NCI-H2196 (cell line): ENCODE measurements at regions not wholly inside any gene's neighbourhood (a gene's known extent, or its start where the extent isn't known, plus 50 kb on each side); places are given as distances from the start of the nearest gene placed in this dataset.
A peak's percentile ranks its signal among the peaks of the same experiment; 100 is the strongest.

ENCODE experiments used
- DNase-seq: peaks from one replicate; lab custom pipeline; 2025; ENCODE audit not compliant: unreplicated experiment; lab: John Stamatoyannopoulos, UW

DNA sequence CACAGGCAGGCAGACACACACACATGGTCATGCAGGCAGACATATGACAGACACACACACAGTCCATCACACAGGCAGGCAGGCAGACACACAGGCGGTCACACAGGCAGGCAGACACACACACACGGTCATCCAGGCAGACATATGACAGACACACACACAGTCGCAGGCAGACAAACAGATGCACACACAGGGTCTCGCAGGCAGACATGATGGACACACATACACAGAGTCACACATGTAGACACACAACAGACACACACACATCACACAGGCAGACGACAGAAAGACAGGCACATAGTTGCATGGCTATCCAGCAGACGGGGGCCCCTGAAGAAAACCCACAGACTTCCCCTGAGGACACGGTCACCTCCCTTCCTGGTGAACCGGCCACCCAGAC, 135.4 kb downstream of the NCOR2 start:
- DNase-seq: no peak

DNA sequence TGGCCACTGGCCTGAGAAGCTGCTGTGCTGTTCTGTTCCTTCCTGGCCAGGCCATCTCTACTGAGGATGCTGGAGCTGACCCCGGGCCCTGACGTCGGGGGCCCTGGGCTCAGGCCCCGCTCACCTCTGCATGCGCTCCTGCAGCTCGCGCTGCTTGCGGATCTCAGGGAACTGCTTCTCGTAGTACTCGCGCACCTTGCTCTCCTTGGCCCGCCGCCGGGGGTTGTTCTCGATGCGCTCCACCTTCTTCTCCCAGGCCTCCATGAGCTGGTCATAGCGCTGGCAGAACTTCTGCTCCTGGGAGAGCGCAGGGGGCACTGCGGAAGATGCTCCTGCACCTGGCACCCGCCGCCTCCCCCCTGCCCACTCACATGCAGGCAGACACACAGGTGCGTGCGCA, 135.6 kb downstream of the RFLNA start:
- no peak for DNase-seq

DNA sequence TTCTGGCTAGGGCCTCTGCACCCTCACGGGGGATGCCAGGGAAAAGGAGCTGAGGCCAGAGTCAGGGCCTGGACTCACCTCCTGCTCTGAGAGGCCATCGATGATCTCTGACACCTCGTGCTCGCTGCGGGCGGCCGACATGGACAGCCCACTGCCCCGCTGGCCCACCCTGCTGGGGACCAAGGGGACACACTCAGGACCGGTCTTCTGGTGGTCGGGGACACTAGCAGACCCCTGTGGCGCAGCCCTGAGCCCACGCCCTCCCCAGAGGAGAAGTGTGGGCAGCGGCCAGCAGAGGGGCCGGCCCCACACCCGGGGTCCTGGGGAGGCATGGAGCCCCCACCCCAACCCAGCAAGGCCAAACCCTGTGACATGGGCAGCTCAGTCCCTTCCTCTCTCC, 134.6 kb downstream of the RFLNA start:
- DNase-seq: no peak

DNA sequence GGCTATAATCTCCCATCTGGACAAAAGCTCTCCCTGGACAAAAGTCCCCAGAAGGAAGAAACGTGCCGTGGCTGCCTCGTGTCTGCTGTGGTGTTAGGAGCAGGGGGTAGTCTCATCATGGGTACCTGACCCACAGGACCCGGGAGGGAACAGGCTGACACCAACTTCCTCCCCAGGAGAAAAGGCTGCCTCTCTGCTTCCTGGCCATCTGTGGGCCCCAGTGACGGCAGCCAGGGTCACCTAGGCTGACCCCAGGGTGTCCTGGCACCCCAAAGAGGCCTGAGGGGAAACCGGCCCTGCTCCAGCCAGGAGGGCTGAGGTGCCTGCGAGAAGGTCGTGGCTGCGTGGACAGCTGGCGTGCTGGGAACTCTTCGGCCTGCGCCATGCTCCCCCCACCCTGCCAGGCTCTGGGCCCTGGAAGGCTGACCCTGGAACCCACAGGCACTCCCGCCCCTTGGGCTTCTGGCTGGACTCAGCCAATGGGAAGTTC, 133.9 kb downstream of the RFLNA start:
- DNase-seq: no peak

DNA sequence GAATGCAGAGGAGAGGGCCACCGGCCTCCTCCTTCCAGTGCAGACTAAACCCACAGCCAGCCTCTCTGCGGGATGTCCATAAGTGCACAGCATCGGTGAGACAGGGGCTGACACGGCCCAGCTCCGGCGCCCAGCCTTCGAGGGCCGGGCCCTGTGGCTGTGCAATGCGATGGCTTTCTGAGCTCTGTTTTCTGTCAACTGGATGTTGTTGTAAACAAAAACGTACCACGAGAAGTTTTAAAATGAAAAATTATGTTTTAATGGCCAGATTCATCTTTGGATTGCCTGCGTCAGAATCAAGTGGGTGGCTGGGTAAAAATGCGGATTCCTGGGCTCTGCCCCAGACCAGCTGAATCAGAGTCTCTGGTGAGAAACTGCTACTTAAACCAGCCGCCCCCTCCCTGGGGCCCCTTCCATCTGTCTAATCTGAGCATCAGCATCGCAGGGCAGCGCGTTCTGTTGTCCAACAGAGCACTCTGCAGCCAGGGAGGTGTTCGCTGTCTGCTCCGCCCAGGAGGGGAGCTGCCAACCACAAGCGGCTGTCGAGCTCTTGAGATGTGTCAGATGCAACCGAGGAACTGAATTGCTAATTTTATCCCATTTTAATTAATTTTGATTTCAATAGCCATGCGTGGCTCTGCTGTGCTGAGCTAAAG, 133.4 kb downstream of the RFLNA start:
- no peak for DNase-seq

DNA sequence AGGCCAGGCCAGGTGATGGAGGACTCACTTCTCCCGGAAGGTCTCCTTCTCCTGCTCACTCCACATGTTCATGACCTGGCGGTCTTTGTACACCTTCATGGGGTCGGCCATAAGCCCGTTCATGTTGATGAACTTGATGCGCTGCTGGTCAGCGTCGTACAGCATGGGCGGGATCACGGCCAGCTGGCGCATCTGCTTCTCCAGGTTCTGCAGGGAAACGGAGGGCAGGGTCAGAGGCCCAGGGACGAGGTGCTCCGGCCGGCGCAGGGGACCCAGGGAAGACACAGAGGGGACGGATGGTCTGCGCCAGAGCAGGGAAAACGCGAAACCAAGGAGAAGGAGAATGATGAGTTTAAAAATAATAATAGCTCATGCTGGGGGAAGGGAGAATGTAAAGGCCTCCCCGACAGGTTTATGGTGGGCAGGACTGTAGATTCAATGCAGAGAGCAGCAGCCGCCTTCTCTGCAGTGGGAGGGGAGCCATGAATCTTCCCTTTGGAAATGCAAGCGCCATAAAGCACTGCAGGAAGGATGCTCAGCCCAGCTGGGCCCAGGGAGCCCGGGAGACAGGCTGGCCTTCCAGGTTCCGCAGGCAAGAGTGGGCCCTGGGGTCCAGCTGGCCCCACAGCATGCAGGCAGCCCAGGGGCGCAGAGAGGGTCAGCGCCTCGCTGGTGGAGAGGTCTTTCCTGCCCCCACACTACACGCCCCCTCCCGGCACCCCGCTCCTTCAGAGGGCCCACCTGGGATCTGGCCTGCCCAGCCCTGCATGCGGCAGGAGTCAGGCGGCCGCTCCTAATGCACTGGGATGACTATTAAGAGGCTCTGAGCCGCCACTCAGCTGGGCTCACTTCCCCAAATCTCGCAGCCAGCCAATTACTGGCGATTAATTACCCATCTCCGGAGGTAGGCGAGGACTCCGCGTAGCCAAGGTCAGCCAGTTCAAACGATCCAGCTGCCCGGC, 132.0 kb downstream of the RFLNA start:
- no peak for DNase-seq

DNA sequence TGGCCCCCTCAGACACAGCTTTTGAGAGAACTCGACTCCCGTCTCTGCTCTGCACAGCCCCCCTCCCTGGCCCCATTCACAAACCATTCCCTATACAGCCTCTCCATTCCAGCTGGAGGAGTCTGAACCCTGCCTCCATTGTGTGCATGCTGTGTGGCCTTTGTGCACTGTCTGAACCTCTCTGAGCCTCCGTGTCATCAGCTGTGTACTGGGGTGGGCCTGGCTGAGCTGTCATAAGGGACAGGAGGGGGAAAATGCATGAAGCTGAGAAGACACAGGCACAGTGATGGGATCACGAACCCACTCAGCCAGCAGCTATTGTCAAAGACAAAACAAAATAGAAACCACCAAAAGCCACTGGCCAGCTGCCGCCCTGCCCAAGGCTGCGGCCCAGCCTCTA, 130.8 kb downstream of the RFLNA start:
- DNase-seq: no peak

DNA sequence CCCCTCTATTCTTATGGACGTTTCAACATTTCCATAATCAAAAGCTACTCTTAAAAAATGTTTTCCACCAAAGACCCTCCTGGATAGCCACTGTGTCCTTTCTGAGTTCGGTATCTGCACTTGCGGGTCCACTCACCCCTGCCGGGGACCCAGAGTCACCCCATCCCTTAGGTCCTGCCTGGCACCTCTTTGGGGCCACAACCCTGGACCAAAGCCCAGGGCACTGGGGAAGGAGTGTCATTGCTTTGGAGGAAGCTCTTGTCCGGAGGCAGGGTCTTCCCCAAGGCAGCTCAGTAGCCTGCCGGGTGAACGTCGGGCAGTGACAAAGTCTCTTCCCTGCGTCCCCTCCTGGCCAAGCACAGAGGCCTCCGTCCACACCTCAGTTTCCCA, 129.6 kb downstream of the RFLNA start:
- DNase-seq: no peak

DNA sequence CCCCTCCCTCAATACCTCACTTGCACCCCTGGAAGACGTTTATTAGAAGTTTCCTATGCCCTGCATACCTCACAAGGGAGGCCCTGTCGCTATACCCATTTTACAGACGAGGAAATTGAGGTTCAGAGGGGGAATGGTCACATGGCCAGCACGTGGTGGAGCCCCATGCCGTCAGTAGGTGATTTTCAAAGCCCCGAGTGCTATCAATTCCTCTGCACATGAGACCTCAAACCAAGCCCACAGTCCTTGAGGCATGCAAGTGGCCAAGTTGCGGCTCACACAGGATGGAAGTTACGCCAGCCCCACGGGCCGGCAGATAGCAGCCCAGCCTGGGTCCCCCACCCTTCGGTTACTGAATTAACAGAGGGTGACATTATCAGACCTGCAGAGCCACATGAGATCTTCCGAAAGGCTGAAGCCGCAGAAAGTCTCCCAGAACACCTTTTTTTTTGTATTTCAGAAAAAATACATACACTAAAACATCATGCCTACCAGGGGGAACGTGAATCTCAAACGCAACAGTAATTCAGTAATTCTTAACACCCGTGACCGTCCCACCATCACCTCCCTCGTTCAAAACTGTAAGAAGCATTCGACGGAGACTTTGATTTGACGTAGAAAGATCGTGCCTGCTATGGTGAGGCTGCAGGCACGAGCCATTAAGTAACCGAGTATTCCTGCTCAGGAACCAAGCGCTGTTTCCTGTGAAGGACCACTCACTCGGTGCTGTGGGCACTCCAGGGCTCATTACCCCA, 129.0 kb downstream of the RFLNA start:
- DNase-seq: no peak

DNA sequence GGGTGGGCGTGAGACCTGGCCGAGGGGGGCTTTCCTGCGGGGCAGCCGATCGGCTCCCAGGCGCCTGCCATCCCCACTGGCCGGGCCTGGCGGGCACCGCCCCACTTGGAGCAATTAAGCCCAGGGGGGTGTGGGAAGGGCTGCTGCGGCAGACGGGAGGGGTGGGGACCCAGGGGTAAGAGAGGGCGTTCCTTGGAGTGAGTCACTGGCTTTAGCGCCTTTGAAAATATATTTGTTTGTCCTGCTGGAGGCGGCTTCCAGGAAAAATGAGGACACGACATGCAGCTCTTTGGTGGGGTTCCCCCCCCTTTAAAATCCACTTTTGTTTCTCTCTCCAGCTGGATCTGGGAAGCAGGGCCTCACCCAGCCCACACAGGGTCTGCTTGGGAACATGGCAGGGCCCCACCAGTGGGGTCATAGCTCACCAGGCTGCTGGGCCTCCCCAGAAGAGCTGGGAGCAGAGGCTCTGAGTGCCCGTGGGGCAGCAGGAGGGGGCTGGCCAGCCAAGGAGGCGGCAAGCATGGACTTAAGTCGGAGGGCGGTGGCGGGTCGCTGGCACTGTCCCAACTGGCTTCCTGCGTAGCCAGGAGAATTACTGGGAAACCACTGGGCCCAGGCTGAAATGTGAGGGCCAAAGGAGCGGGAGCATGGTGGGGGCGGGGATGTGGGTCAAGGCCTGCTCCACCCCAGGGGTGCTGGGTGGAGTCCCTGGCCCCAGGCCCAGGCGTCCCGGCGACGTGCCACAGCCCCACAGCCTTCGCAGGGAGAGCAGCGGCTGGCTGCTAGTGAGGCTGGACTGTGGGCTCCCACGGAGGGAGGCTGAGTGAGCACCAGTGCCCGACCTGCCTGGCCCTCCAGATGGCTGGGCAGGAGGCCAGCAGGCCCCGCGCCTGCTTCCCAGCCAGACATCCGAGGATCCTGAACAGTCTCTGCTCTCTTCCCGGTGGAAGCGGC, 128.0 kb downstream of the RFLNA start:
- DNase-seq: peak; percentile 74

DNA sequence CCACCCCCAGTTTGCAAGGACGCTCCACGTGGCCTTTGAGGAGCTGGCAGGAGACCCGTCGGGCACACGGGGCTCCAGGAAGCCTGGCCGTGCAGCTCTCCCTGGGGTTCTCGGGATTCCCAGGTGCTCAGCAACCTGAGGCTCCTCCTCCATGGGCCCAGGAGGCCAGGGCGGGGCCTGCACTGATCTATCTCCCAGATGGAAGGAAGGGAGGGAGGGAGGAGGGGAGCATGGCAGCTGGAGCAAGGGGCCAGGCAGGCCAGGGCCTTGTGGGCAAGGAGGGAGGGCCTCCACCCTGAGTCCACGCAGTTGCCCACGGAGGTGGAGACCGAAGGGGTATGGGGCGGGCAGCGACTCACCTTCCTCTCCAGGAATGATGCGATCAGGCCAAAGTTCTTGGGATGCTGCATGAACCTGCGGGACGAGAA, 127.3 kb downstream of the RFLNA start:
- DNase-seq: peak; percentile 63

DNA sequence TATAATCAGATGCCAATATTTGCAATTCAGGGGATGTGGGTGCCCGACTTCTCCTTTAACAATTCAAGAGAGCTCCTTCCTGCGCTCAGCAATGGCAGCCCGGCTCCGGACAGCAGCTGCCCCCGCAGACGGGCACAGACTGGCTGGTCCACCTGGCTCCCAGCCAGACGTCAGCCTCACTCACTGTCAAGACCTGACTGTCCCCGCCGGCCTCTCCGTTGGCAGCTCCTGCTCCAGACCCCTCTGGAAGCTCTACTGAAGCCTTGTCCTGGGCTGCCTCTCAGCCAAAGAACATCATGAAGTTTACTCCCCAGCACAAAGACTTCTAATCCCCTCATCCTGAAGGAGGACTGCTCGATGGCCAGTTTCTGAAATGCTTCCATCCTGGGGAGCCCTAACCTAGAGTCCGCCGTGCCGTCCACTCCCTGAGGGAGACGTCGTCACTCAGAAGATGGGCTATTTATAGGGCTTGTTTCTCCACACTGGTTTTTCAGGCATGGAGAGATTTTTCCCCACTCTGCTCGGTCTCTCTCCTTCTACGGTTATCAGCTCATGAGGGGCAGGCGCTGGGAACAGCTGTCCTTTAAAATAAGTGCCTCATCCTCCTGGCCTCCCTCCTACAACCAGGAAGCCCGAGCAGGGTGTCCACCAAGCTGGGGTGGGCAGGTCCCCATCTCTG, 126.2 kb downstream of the RFLNA start:
- no peak for DNase-seq

DNA sequence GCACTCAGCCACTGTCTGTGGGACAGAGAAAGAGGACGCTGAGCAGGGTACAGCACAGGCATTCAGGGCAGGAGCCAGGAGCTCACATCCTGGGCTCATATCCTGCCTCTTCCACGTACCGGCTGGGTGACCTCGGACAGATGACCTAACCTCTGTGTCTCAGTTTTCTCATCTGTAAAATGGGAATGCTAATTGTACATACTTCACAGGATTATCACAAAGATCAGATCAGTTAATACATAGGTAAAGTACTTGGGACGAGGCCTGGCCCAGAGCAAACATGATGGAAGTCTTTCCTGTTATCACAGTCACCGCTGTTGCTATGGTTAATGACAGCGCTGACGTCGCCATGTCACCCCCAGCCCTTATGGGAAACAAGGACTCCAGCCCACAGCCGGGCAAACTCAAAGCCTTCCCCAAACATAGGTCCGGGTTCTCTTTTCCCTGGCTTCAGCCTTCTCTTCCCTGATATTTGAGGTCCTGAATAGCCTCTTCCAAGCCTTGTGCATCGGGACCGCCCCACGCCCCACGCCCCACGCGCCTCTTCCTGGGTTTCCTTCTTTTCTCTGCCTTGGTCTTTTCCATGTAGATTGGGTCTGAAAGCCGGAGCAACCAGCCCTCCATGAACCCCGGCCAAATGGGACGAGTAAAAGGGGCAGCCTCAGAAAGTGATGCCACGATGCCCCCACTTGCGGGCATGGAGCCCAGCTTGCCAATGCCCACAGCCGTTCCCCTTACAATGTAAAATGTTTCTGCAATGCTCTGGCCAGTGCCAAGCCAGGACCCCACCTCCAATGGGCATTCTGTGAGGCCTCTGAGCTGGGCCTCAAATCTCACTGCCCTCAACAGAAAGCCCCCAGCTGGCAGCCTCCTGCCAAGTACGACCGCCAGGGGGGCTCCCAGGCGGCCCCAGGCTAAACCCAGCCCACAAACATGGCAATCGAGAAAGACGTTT, 125.4 kb downstream of the RFLNA start:
- DNase-seq: no peak

DNA sequence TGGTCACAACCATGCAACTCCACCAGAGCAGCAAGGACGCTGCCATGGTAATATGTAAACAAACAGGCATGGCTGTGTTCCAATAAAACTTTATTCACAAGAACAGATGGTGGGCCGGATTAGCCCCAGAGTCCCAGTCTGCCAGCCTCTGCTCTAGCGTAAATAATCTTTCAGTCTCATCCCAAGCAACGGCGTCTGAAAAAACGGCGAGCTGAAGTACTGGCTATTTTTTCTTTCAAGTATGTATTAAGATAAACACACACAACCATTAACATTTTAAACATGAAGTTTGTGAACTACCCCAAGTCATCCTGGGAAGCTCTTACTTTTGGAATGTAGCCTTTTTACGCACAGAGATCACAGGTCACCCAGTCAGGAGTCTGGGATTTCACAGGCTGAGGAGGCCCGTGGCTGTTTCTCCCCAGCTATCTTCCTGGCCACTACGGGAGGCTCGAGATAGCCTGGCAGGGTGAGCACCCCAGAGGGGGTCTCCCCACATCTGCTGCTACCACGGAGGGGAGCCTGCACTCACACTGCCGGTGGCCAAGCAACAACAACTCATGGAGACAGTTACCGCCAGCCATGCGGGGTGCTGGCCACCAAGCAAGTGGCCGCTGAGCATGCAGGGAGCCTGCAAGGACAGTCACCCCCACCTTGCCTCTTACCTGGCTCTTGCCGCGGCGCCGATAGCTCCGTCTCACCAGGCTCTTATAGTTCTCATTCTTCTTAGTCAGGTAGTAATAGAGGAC, 124.6 kb downstream of the RFLNA start:
- DNase-seq: no peak

DNA sequence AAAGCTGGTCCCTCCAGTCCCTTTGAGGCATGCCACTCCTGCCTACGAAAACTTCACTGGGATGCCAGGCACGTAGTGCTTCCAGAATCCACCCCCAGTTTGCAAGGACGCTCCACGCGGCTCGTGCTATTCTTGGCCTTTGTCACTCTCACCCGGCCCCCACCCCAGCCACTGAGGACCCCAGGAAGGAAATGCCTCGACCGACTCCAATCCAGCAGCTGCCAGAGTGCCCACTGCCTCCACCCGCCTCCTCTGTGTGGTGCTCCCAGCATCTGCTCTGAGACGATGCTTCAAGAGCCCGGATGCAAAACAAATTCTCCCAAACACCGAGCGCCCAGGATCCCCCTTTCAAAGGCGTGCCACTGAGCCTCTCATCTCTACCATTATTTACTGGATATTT, 123.9 kb downstream of the RFLNA start:
- DNase-seq: no peak

DNA sequence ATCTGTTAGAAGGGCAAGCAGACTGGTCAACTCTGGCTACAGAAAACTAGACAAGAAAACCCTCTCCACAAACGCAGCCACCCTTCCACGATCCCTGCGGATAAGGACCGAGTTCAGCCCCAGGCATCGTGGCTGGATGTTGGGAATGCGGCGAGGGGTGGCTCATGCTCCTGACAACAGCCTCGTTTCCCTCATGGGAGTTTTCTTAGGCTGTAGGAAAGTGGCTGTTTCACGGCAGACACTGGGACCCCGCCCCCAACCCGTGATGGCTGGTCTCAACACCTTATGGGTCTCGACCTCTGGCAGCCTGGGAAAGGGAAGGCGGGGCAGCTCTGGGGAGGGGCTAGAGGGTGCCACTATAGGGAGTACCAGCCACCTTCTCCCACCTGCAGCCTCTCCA, 123.3 kb downstream of the RFLNA start:
- no peak for DNase-seq

DNA sequence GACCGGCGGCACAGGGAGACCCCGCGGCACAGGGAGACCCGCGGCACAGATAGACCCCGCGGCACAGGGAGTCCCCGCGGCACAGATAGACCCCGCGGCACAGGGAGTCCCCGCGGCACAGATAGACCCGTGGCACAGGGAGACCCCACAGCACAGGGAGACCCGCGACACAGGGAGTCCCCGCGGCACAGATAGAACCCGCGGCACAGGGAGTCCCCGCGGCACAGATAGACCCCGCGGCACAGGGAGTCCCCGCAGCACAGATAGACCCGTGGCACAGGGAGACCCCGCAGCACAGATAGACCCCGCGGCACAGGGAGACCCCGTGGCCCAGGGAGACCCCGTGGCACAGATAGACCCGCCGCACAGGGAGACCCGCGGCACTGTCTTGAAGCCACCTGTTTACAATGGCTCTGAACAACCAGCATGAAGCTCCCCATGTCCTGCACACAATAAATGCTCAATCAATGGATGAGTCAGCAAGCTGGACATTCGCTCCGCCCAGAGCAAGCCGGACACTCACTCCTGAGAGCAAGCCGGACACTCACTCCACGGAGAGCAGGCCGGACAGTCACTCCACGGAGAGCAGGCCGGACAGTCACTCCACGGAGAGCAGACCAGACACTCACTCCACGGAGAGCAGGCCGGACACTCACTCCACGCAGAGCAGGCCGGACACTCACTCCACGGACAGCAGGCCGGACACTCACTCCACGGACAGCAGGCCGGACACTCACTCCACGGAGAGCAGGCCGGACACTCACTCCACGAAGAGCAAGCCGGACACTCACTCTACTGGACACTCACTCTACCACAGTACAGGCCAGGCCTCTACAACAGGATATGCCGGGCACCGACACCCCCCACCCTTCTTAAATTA, 121.9 kb downstream of the RFLNA start:
- no peak for DNase-seq
